CD4-positive, alpha-beta T cell treated with Interleukin-17A for 1 hour (primary cell): ENCODE measurements at regions not wholly inside any gene's neighbourhood (a gene's known extent, or its start where the extent isn't known, plus 50 kb on each side); places are given as distances from the start of the nearest gene placed in this dataset.
A peak's percentile ranks its signal among the peaks of the same experiment; 100 is the strongest.

Experiments used
- DNase-seq: peaks from one replicate; pipeline ENCODE4 v3.0.0-alpha.2; 2020

- no peak for DNase-seq
Observed at GRCh38 chr9:13431222-13431536, 151.7 kb upstream of the MPDZ start.

GRCh38 chr9:13430368-13431221, 151.1 kb upstream of the MPDZ start:
- DNase-seq: no peak

GRCh38 chr9:13429301-13430190, 150.1 kb upstream of the MPDZ start:
- no peak for DNase-seq

GRCh38 chr9:13428766-13429165, 149.3 kb upstream of the MPDZ start:
- no peak for DNase-seq

- DNase-seq: peak; percentile 28
Observed at GRCh38 chr9:13427587-13427986, 148.1 kb upstream of the MPDZ start.

- no peak for DNase-seq
Observed at GRCh38 chr9:13426606-13427005, 147.1 kb upstream of the MPDZ start.

GRCh38 chr9:13424872-13425271, 145.4 kb upstream of the MPDZ start:
- no peak for DNase-seq

- DNase-seq: no peak
Observed at GRCh38 chr9:13424204-13424603, 144.7 kb upstream of the MPDZ start.

- DNase-seq: no peak
Observed at GRCh38 chr9:13414349-13414748, 134.9 kb upstream of the MPDZ start.

GRCh38 chr9:13412331-13412730, 132.8 kb upstream of the MPDZ start:
- no peak for DNase-seq

- DNase-seq: no peak
Observed at GRCh38 chr9:13411791-13412190, 132.3 kb upstream of the MPDZ start.

GRCh38 chr9:13410566-13411031, 131.1 kb upstream of the MPDZ start:
- no peak for DNase-seq

- DNase-seq: no peak
Observed at GRCh38 chr9:13397661-13398060, 118.2 kb upstream of the MPDZ start.

GRCh38 chr9:13397220-13397619, 117.7 kb upstream of the MPDZ start:
- no peak for DNase-seq

- no peak for DNase-seq
Observed at GRCh38 chr9:13396418-13396817, 116.9 kb upstream of the MPDZ start.

- DNase-seq: no peak
Observed at GRCh38 chr9:13395156-13395555, 115.7 kb upstream of the MPDZ start.

- no peak for DNase-seq
Observed at GRCh38 chr9:13388157-13388556, 108.7 kb upstream of the MPDZ start.

GRCh38 chr9:13387734-13388067, 108.2 kb upstream of the MPDZ start:
- DNase-seq: no peak

- no peak for DNase-seq
Observed at GRCh38 chr9:13386935-13387733, 107.6 kb upstream of the MPDZ start.

- no peak for DNase-seq
Observed at GRCh38 chr9:13386316-13386715, 106.8 kb upstream of the MPDZ start.

GRCh38 chr9:13383855-13384254, 104.4 kb upstream of the MPDZ start:
- DNase-seq: no peak

- no peak for DNase-seq
Observed at GRCh38 chr9:13383216-13383615, 103.7 kb upstream of the MPDZ start.

GRCh38 chr9:13382595-13382994, 103.1 kb upstream of the MPDZ start:
- no peak for DNase-seq
